ENCODE measurements at regions not wholly inside any gene's neighbourhood (a gene's known extent, or its start where the extent isn't known, plus 50 kb on each side); places are given as distances from the start of the nearest gene placed in this dataset.
"Not testable (repeated sequence)": the region's sequence is repeated elsewhere in the genome, so short reads cannot be mapped to it uniquely, and the experiment has no call there.

GRCh38 chr12:91732086-91732485 lies 413.6 kb downstream of the BTG1 start:
- no peaks in the 10 kb centered on the region for H3K9me3 ChIP-seq (ENCODE audit: control insufficient read depth, insufficient read depth, low read depth, low read length)
- H3K4me3 ChIP-seq (ENCODE audit: low read depth, low read length), result no peak overlapping the region
- H3K9ac ChIP-seq (ENCODE audit: low read length), result no peak overlapping the region
- no peaks in the 10 kb centered on the region for H3K36me3 ChIP-seq (ENCODE audit: control insufficient read depth, insufficient read depth, low read length)
- H3K27ac ChIP-seq (ENCODE audit: low read depth, low read length), result no peak overlapping the region
- H3K4me1 ChIP-seq (ENCODE audit: control insufficient read depth, insufficient read depth, low read length), result no peaks in the 10 kb centered on the region
- no peaks in the 10 kb centered on the region for H3K27me3 ChIP-seq (ENCODE audit: control insufficient read depth, insufficient read depth, low read length)

- Histone ChIP-seq H3K4me1 (ENCODE audit: control insufficient read depth, insufficient read depth, low read length) (no peaks in the 10 kb centered on the region), H3K27me3 (ENCODE audit: control insufficient read depth, insufficient read depth, low read length) (no peaks in the 10 kb centered on the region), H3K4me3 (ENCODE audit: low read depth, low read length) (no peak overlapping the region), H3K9me3 (ENCODE audit: control insufficient read depth, insufficient read depth, low read depth, low read length) (no peaks in the 10 kb centered on the region), H3K9ac (ENCODE audit: low read length) (no peak overlapping the region), H3K27ac (ENCODE audit: low read depth, low read length) (no peak overlapping the region), H3K36me3 (ENCODE audit: control insufficient read depth, insufficient read depth, low read length) (no peaks in the 10 kb centered on the region)
These were observed 416.1 kb downstream of the BTG1 start for GRCh38 chr12:91729543-91729942.

- no peaks in the 10 kb centered on the region for H3K4me1 ChIP-seq (ENCODE audit: control insufficient read depth, insufficient read depth, low read length)
- H3K9me3 ChIP-seq (ENCODE audit: control insufficient read depth, insufficient read depth, low read depth, low read length), result no peaks in the 10 kb centered on the region
- H3K4me3 ChIP-seq (ENCODE audit: low read depth, low read length), result no peak overlapping the region
- no peak overlapping the region for H3K9ac ChIP-seq (ENCODE audit: low read length)
- H3K27ac ChIP-seq (ENCODE audit: low read depth, low read length), result no peak overlapping the region
- no peaks in the 10 kb centered on the region for H3K36me3 ChIP-seq (ENCODE audit: control insufficient read depth, insufficient read depth, low read length)
- H3K27me3 ChIP-seq (ENCODE audit: control insufficient read depth, insufficient read depth, low read length), result no peaks in the 10 kb centered on the region
These were observed 422.5 kb downstream of the BTG1 start for GRCh38 chr12:91723191-91723590.

GRCh38 chr12:91722072-91722471 lies 423.6 kb downstream of the BTG1 start:
- no peak overlapping the region for H3K4me3 ChIP-seq (ENCODE audit: low read depth, low read length)
- H3K27ac ChIP-seq (ENCODE audit: low read depth, low read length), result no peak overlapping the region
- H3K9me3 ChIP-seq (ENCODE audit: control insufficient read depth, insufficient read depth, low read depth, low read length), result no peaks in the 10 kb centered on the region
- H3K27me3 ChIP-seq (ENCODE audit: control insufficient read depth, insufficient read depth, low read length), result no peaks in the 10 kb centered on the region
- H3K9ac ChIP-seq (ENCODE audit: low read length), result no peak overlapping the region
- no peaks in the 10 kb centered on the region for H3K36me3 ChIP-seq (ENCODE audit: control insufficient read depth, insufficient read depth, low read length)
- H3K4me1 ChIP-seq (ENCODE audit: control insufficient read depth, insufficient read depth, low read length), result no peaks in the 10 kb centered on the region

GRCh38 chr12:91721023-91721422 lies 424.6 kb downstream of the BTG1 start:
- Histone ChIP-seq H3K9ac (ENCODE audit: low read length) (no peak overlapping the region), H3K9me3 (ENCODE audit: control insufficient read depth, insufficient read depth, low read depth, low read length) (no peaks in the 10 kb centered on the region), H3K36me3 (ENCODE audit: control insufficient read depth, insufficient read depth, low read length) (no peaks in the 10 kb centered on the region), H3K27ac (ENCODE audit: low read depth, low read length) (no peak overlapping the region), H3K4me3 (ENCODE audit: low read depth, low read length) (no peak overlapping the region), H3K27me3 (ENCODE audit: control insufficient read depth, insufficient read depth, low read length) (no peaks in the 10 kb centered on the region), H3K4me1 (ENCODE audit: control insufficient read depth, insufficient read depth, low read length) (no peaks in the 10 kb centered on the region)

GRCh38 chr12:91718326-91718725 lies 427.3 kb downstream of the BTG1 start:
- H3K27ac ChIP-seq (ENCODE audit: low read depth, low read length), result no peak overlapping the region
- H3K27me3 ChIP-seq (ENCODE audit: control insufficient read depth, insufficient read depth, low read length), result no peaks in the 10 kb centered on the region
- H3K36me3 ChIP-seq (ENCODE audit: control insufficient read depth, insufficient read depth, low read length), result no peaks in the 10 kb centered on the region
- no peaks in the 10 kb centered on the region for H3K4me1 ChIP-seq (ENCODE audit: control insufficient read depth, insufficient read depth, low read length)
- no peak overlapping the region for H3K9ac ChIP-seq (ENCODE audit: low read length)
- no peaks in the 10 kb centered on the region for H3K9me3 ChIP-seq (ENCODE audit: control insufficient read depth, insufficient read depth, low read depth, low read length)
- H3K4me3 ChIP-seq (ENCODE audit: low read depth, low read length), result no peak overlapping the region

GRCh38 chr12:91717804-91718203 lies 427.8 kb downstream of the BTG1 start:
- Histone ChIP-seq H3K9me3 (ENCODE audit: control insufficient read depth, insufficient read depth, low read depth, low read length) (no peaks in the 10 kb centered on the region), H3K9ac (ENCODE audit: low read length) (no peak overlapping the region), H3K4me1 (ENCODE audit: control insufficient read depth, insufficient read depth, low read length) (no peaks in the 10 kb centered on the region), H3K27me3 (ENCODE audit: control insufficient read depth, insufficient read depth, low read length) (no peaks in the 10 kb centered on the region), H3K27ac (ENCODE audit: low read depth, low read length) (no peak overlapping the region), H3K36me3 (ENCODE audit: control insufficient read depth, insufficient read depth, low read length) (no peaks in the 10 kb centered on the region), H3K4me3 (ENCODE audit: low read depth, low read length) (no peak overlapping the region)

- H3K4me3 ChIP-seq (ENCODE audit: low read depth, low read length); H3K9me3 ChIP-seq (ENCODE audit: control insufficient read depth, insufficient read depth, low read depth, low read length); H3K27ac ChIP-seq (ENCODE audit: low read depth, low read length); H3K4me1 ChIP-seq (ENCODE audit: control insufficient read depth, insufficient read depth, low read length); H3K27me3 ChIP-seq (ENCODE audit: control insufficient read depth, insufficient read depth, low read length); H3K9ac ChIP-seq (ENCODE audit: low read length); H3K36me3 ChIP-seq (ENCODE audit: control insufficient read depth, insufficient read depth, low read length): not testable (repeated sequence)
These were observed 433.7 kb downstream of the BTG1 start for GRCh38 chr12:91711925-91712324.

GRCh38 chr12:91706466-91706865 lies 439.2 kb downstream of the BTG1 start:
- no peaks in the 10 kb centered on the region for H3K4me1 ChIP-seq (ENCODE audit: control insufficient read depth, insufficient read depth, low read length)
- H3K9ac ChIP-seq (ENCODE audit: low read length), result no peak overlapping the region
- H3K27ac ChIP-seq (ENCODE audit: low read depth, low read length), result no peak overlapping the region
- no peaks in the 10 kb centered on the region for H3K27me3 ChIP-seq (ENCODE audit: control insufficient read depth, insufficient read depth, low read length)
- no peaks in the 10 kb centered on the region for H3K9me3 ChIP-seq (ENCODE audit: control insufficient read depth, insufficient read depth, low read depth, low read length)
- H3K36me3 ChIP-seq (ENCODE audit: control insufficient read depth, insufficient read depth, low read length), result no peaks in the 10 kb centered on the region
- no peak overlapping the region for H3K4me3 ChIP-seq (ENCODE audit: low read depth, low read length)

- no peaks in the 10 kb centered on the region for H3K9me3 ChIP-seq (ENCODE audit: control insufficient read depth, insufficient read depth, low read depth, low read length)
- no peak overlapping the region for H3K9ac ChIP-seq (ENCODE audit: low read length)
- no peaks in the 10 kb centered on the region for H3K27me3 ChIP-seq (ENCODE audit: control insufficient read depth, insufficient read depth, low read length)
- H3K36me3 ChIP-seq (ENCODE audit: control insufficient read depth, insufficient read depth, low read length), result no peaks in the 10 kb centered on the region
- no peak overlapping the region for H3K27ac ChIP-seq (ENCODE audit: low read depth, low read length)
- no peak overlapping the region for H3K4me3 ChIP-seq (ENCODE audit: low read depth, low read length)
- H3K4me1 ChIP-seq (ENCODE audit: control insufficient read depth, insufficient read depth, low read length), result no peaks in the 10 kb centered on the region
These were observed 441.2 kb downstream of the BTG1 start for GRCh38 chr12:91704446-91704845.

GRCh38 chr12:91703491-91704283 lies 442.0 kb downstream of the BTG1 start:
- no peaks in the 10 kb centered on the region for H3K9me3 ChIP-seq (ENCODE audit: control insufficient read depth, insufficient read depth, low read depth, low read length)
- H3K9ac ChIP-seq (ENCODE audit: low read length), result no peak overlapping the region
- no peaks in the 10 kb centered on the region for H3K4me1 ChIP-seq (ENCODE audit: control insufficient read depth, insufficient read depth, low read length)
- no peaks in the 10 kb centered on the region for H3K27me3 ChIP-seq (ENCODE audit: control insufficient read depth, insufficient read depth, low read length)
- H3K36me3 ChIP-seq (ENCODE audit: control insufficient read depth, insufficient read depth, low read length), result no peaks in the 10 kb centered on the region
- no peak overlapping the region for H3K4me3 ChIP-seq (ENCODE audit: low read depth, low read length)
- H3K27ac ChIP-seq (ENCODE audit: low read depth, low read length), result no peak overlapping the region

All from HUES6 (cell line).